ENCODE measurements at regions not wholly inside any gene's neighbourhood (a gene's known extent, or its start where the extent isn't known, plus 50 kb on each side); places are given as distances from the start of the nearest gene placed in this dataset.

GRCh38 chr3:104447681-104448080 lies 919.0 kb upstream of the ALCAM start:
- no peaks in the 10 kb centered on the region for H3K4me1 ChIP-seq
- 41 to 62% (median 50%) methylated on average over 5 of the region's 5 CpGs for WGBS, 4 donors
- H3K27ac ChIP-seq: no peak overlapping the region
- no peak overlapping the region for H3K4me3 ChIP-seq
- H3K27me3 ChIP-seq: no peaks in the 10 kb centered on the region
- no peak for TF ChIP-seq POLR2A (IDR thresholded peaks at IDR 0.05)
- TF ChIP-seq, protein P1, sequence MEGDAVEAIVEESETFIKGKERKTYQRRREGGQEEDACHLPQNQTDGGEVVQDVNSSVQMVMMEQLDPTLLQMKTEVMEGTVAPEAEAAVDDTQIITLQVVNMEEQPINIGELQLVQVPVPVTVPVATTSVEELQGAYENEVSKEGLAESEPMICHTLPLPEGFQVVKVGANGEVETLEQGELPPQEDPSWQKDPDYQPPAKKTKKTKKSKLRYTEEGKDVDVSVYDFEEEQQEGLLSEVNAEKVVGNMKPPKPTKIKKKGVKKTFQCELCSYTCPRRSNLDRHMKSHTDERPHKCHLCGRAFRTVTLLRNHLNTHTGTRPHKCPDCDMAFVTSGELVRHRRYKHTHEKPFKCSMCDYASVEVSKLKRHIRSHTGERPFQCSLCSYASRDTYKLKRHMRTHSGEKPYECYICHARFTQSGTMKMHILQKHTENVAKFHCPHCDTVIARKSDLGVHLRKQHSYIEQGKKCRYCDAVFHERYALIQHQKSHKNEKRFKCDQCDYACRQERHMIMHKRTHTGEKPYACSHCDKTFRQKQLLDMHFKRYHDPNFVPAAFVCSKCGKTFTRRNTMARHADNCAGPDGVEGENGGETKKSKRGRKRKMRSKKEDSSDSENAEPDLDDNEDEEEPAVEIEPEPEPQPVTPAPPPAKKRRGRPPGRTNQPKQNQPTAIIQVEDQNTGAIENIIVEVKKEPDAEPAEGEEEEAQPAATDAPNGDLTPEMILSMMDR (IDR thresholded peaks at IDR 0.05): no peak
- H3K36me3 ChIP-seq: no peaks in the 10 kb centered on the region
- no peaks in the 10 kb centered on the region for H3K9me3 ChIP-seq
- intact Hi-C loops (cut with DNase I): no loop called here
- DNase-seq (no peak), ATAC-seq (no peak)

DNA sequence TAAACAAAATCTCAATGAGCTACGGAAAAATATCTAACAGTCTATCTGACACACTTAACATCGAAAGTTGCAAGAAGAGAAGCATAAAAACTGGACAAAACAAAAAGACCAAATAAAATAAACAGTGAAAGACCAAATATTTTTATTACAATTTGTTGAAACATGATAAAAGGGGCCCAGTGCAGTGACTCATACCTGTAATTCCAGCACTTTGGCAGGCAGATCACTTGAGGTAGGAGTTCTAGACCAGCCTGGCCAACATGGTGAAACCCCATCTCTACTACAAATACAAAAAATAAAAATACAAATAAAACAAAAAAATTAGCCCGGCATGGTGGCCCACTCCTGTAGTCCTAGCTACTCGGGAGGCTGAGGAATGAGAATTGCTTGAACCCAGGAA lies 914.0 kb upstream of the ALCAM start:
- Histone ChIP-seq H3K27me3 (no peaks in the 10 kb centered on the region), H3K9me3 (no peaks in the 10 kb centered on the region), H3K4me3 (no peak overlapping the region), H3K27ac (no peak overlapping the region), H3K36me3 (no peaks in the 10 kb centered on the region), H3K4me1 (no peaks in the 10 kb centered on the region)
- no peak for DNase-seq
- intact Hi-C loops (cut with DNase I): loop anchor here in 1 of 10 donors (10.0 kb wide), 1 partner anchor 178 kb away; no protein-coding TSS in a partner anchor
- ATAC-seq: no peak
- TF ChIP-seq, protein P1 (IDR thresholded peaks at IDR 0.05): no peak
- TF ChIP-seq POLR2A (IDR thresholded peaks at IDR 0.05): no peak
- WGBS, 4 donors: 85 to 88% (median 87%) methylated on average over 4 of the region's 4 CpGs

- no peak overlapping the region for H3K27ac ChIP-seq
- no peak for ATAC-seq
- DNase-seq: no peak
- intact Hi-C loops (cut with DNase I): loop anchor here in 1 of 10 donors (10.0 kb wide), 1 partner anchor 184 kb away; no protein-coding TSS in a partner anchor
- H3K36me3 ChIP-seq: no peaks in the 10 kb centered on the region
- peaks cover 0 to 13% (median 1%) of the 10 kb centered on the region in 12 donors for H3K4me1 ChIP-seq
- H3K4me3 ChIP-seq: no peak overlapping the region
- no peaks in the 10 kb centered on the region for H3K27me3 ChIP-seq
- H3K9me3 ChIP-seq: no peaks in the 10 kb centered on the region
- TF ChIP-seq POLR2A (IDR thresholded peaks at IDR 0.05): no peak
- TF ChIP-seq, protein P1 (IDR thresholded peaks at IDR 0.05): no peak
Observed at GRCh38 chr3:104458657-104459056, 908.1 kb upstream of the ALCAM start.

- 0 to 67% (median 66%) methylated on average over 1 of the region's 1 CpG for WGBS, 4 donors
- H3K27ac ChIP-seq: no peak overlapping the region
- peaks cover 0 to 13% (median 1%) of the 10 kb centered on the region in 12 donors for H3K4me1 ChIP-seq
- H3K36me3 ChIP-seq: no peaks in the 10 kb centered on the region
- no peaks in the 10 kb centered on the region for H3K27me3 ChIP-seq
- TF ChIP-seq, protein P1 (IDR thresholded peaks at IDR 0.05): peak in 7 of 12 donors; percentile 7 to 41 (median 30)
- TF ChIP-seq POLR2A (IDR thresholded peaks at IDR 0.05): no peak
- no peak for ATAC-seq
- DNase-seq: no peak
- H3K9me3 ChIP-seq: peaks cover 0 to 14% (median 0%) of the 10 kb centered on the region in 12 donors
- no peak overlapping the region for H3K4me3 ChIP-seq
- intact Hi-C loops (cut with DNase I): loop anchor here in 1 of 10 donors (2.0 kb wide), 1 partner anchor 188 kb away; no protein-coding TSS in a partner anchor
Observed at GRCh38 chr3:104460477-104461406, 906.0 kb upstream of the ALCAM start.
